ENCODE measurements at regions not wholly inside any gene's neighbourhood (a gene's known extent, or its start where the extent isn't known, plus 50 kb on each side); places are given as distances from the start of the nearest gene placed in this dataset.

GRCh38 chr3:162605651-162606204 lies 1109.1 kb downstream of the OTOL1 start:
- no peak for TF ChIP-seq CTCF (IDR thresholded peaks at IDR 0.05)
- TF ChIP-seq POLR2A (IDR thresholded peaks at IDR 0.05): no peak
- TF ChIP-seq EP300 (IDR thresholded peaks at IDR 0.05): no peak

All from tibial nerve (tissue), 4 donors.